Fibroblast of lung (primary cell): ENCODE measurements at regions not wholly inside any gene's neighbourhood (a gene's known extent, or its start where the extent isn't known, plus 50 kb on each side); places are given as distances from the start of the nearest gene placed in this dataset.

Source experiments
- EZH2 ChIP-seq: IDR thresholded peaks from 2 replicates; pipeline ENCODE4 v1.5.1; 2012; ENCODE audit warnings: low read length, control low read depth, mild to moderate bottlenecking; ENCODE audit errors: missing control alignments
- TF ChIP-seq, protein P1 (sequence below), 2 donors: IDR thresholded peaks in 1 of 2; conservative IDR thresholded peaks in 1 of 2; 1 replicate in 1 of 2; 2 replicates in 1 of 2; pipeline ENCODE4 v1.5.1; 2011 to 2012; ENCODE audit warnings: low read length in 2 of 2, control low read depth in 1 of 2, inconsistent platforms in 1 of 2, low read depth in 1 of 2, mild to moderate bottlenecking in 1 of 2

DNA sequence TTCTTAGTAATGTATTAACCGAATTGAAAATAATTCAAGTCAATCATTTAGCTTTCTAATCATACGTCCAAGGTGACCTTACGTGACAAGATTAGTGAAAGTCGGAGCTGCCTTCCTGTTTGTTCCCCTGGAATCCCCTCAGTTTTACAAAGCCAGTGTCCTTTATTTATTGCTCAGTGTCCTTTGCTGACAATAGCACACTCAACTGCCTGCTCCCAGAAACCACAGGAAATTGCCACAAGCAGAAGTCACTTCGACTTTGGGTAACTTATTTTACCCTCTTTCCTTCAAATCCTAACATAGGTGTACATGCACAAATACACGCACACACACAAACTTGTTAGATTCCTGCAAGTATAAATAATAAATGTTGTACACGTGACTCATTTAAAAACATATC is 1167.7 kb upstream of the ADGRB3 start:
- TF ChIP-seq, protein P1, sequence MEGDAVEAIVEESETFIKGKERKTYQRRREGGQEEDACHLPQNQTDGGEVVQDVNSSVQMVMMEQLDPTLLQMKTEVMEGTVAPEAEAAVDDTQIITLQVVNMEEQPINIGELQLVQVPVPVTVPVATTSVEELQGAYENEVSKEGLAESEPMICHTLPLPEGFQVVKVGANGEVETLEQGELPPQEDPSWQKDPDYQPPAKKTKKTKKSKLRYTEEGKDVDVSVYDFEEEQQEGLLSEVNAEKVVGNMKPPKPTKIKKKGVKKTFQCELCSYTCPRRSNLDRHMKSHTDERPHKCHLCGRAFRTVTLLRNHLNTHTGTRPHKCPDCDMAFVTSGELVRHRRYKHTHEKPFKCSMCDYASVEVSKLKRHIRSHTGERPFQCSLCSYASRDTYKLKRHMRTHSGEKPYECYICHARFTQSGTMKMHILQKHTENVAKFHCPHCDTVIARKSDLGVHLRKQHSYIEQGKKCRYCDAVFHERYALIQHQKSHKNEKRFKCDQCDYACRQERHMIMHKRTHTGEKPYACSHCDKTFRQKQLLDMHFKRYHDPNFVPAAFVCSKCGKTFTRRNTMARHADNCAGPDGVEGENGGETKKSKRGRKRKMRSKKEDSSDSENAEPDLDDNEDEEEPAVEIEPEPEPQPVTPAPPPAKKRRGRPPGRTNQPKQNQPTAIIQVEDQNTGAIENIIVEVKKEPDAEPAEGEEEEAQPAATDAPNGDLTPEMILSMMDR (conservative IDR thresholded peaks at IDR 0.05 in 1 of 2, IDR thresholded peaks at IDR 0.05 in 1 of 2; ENCODE audit: low read depth in 1 of 2, low read length in 2 of 2), result no peak
- no peak for TF ChIP-seq EZH2
